VCaP (cell line): ENCODE measurements at regions not wholly inside any gene's neighbourhood (a gene's known extent, or its start where the extent isn't known, plus 50 kb on each side); places are given as distances from the start of the nearest gene placed in this dataset.

Experiments
- H3K27ac ChIP-seq: fragments of 450-650 bp; 2 replicates; pipeline ENCODE4 v1.5.1; 2017
- TF ChIP-seq, protein P1 (sequence below): fragments of 450-650 bp; conservative IDR thresholded peaks from 2 replicates; pipeline ENCODE4 v1.5.1; 2017; ENCODE audit warnings: mild to moderate bottlenecking, moderate library complexity

DNA sequence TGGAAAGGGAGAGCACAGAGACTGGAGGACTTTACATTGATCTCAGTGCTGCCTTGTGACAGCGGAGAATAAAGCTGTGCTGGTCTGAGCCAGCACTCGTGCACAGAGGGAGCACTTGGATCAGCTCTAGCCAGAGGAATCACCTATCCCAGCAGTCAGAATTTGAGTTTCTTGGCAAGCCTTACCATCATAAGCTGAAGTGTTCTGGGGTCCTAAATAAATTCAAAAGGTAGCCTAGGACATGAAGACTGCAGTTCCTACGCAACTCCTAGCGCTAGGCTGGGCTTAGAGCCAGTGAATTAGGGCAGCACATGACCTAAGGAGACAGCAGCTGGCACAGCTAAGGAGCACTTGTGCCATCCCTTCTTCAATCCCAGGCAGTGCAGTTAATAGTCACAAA, 119.5 kb downstream of the HMHB1 start:
- H3K27ac ChIP-seq, result no peak overlapping the region

DNA sequence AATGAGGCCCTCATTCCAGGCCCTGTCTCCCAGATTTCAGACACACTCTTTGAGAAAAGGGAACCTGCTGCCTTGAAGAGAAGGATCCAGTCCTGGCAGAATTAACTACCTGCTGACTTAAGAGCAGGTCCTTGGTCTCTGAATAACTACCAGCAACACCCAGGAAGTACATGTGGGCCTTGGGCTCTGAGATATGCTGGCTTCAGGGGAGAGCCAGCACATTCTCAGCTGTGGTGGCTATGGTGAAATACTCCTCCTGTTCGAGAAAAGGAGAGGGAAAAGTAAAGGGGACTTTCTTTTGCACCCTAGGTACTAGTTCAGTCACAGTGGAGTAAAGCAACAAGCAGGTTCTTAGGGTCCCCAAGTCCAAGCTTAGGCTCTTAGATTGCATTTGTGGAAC, 120.0 kb downstream of the HMHB1 start:
- TF ChIP-seq, protein P1, sequence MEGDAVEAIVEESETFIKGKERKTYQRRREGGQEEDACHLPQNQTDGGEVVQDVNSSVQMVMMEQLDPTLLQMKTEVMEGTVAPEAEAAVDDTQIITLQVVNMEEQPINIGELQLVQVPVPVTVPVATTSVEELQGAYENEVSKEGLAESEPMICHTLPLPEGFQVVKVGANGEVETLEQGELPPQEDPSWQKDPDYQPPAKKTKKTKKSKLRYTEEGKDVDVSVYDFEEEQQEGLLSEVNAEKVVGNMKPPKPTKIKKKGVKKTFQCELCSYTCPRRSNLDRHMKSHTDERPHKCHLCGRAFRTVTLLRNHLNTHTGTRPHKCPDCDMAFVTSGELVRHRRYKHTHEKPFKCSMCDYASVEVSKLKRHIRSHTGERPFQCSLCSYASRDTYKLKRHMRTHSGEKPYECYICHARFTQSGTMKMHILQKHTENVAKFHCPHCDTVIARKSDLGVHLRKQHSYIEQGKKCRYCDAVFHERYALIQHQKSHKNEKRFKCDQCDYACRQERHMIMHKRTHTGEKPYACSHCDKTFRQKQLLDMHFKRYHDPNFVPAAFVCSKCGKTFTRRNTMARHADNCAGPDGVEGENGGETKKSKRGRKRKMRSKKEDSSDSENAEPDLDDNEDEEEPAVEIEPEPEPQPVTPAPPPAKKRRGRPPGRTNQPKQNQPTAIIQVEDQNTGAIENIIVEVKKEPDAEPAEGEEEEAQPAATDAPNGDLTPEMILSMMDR, result no peak

More for the DNA sequence above, 119.5 kb downstream of the HMHB1 start:
- TF ChIP-seq, protein P1, result no peak

DNA sequence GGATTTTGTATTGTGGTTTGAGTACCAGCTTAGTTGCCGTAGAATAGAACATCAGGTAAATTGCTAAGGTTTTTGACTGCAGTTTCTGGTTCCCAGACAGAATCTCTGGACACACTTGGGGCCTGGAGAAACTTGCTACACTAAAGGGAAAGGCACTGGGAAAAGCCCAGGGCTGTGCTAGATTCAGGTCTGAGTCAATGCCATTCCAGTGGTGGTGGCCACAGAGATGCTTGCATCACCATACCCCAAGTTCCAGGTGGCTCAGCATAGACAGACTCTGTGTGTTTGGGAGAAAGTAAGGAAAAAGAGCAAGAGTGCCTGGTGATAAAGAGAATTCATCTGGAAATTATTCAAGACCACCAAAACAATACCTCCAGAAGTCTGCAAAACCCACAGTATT, 120.6 kb downstream of the HMHB1 start:
- TF ChIP-seq, protein P1, result no peak
- no peak overlapping the region for H3K27ac ChIP-seq

More for the DNA sequence above, 120.0 kb downstream of the HMHB1 start:
- H3K27ac ChIP-seq, result no peak overlapping the region

DNA sequence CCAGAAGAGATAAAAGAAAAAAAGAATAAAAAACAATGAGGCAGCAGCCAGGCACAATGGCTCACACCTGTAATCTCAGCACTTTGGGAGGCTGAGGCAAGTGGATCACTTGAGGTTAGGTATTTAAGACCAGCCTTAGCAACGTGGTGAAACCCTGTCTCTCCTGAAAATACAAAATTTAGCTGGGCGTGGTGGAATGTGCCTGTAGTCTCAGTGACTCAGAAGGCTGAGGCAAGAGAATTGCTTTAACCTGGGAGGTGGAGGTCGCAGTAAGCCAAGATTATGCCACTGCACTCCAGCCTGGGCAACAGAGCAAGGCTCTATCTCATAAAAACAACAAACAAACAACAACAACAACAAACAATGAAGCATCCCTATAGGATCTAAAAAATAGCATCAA, 121.5 kb downstream of the HMHB1 start:
- TF ChIP-seq, protein P1, result no peak
- no peak overlapping the region for H3K27ac ChIP-seq

DNA sequence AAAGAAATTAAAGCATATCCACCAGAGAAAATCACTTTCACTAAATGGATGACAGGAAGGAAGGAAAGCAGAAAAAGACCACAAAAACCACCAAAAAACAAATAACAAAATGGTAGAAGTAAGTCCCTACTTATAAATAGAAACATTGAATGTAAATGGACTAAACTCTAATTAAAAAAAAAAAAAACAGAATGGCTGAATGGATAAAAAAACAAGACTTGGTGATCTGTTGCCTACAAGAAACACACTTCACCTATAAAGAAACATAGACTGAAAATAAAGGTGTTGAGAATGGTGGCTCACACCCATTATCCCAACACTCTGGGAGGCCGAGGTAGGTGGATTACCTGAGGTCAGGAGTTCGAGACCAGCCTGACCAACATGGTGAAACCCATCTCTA, 122.9 kb downstream of the HMHB1 start:
- no peak overlapping the region for H3K27ac ChIP-seq
- TF ChIP-seq, protein P1, result no peak

DNA sequence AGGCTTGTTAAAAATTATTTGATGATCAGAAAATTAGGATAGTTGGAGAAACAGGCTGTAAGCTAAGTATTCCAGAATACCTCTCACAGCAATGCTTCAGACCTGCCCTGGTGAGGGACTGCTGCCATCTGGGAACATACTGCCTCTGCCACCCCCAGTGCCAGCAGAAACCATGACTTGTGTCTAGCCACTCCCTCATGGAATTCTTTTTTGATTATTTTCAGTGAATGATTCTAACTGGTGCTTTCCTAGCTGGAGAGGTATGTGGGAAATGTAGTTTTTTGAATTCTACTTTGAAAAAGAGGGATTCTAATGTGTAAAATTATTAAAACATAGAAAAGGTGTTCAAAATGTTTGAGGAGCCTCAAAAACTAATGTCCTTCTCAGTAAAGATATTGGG, 126.3 kb downstream of the HMHB1 start:
- no peak overlapping the region for H3K27ac ChIP-seq
- TF ChIP-seq, protein P1, result no peak

DNA sequence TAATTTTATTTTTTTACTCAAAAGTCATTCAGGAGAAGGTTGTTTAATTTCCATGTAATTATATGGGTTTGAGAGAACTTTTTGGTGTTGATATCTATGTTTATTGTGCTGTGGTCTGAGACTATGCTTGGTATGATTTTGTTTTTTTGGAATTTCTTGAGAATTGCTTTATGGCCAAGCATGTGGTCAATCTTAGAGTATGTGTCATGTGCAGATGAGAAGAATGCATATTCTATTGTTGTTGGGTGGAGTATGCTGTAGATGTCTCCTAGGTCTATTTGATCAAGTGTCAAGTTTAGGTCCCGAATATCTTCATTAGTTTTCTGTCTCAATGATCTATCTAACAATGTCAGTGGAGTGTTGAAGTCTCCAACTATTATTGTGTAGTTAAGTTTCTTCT, 134.9 kb downstream of the HMHB1 start:
- H3K27ac ChIP-seq, result no peak overlapping the region
- TF ChIP-seq, protein P1, result no peak

DNA sequence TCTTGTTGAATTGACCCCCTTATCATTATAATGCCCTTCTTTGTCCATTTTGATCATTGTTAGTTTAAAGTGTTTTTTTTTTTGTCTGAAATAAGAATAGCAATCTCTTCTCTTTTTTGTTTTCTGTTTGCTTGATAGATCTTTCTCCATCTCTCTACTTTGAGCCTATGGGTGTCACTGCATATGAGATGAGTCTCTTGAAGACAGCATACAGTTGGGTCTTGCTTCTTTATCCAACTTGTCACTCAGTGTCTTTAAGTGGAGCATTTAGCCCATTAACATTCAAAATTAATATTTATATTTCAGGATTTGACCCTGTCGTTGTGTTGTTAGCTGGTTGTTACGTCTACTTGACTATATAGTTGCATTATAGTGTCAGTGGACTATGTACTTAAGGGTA, 135.4 kb downstream of the HMHB1 start:
- no peak overlapping the region for H3K27ac ChIP-seq
- TF ChIP-seq, protein P1, result no peak
